ENCODE measurements at regions not wholly inside any gene's neighbourhood (a gene's known extent, or its start where the extent isn't known, plus 50 kb on each side); places are given as distances from the start of the nearest gene placed in this dataset.

GRCh38 chr2:40859617-40860016 is 407.7 kb upstream of the SLC8A1 start:
- no peak for DNase-seq (ENCODE audit: low read depth)
- TF ChIP-seq CTCF (IDR thresholded peaks at IDR 0.05; ENCODE audit: insufficient read depth, low read depth, low read length) = no peak

GRCh38 chr2:40867829-40868228 is 415.9 kb upstream of the SLC8A1 start:
- no peak for DNase-seq (ENCODE audit: low read depth)
- TF ChIP-seq CTCF (IDR thresholded peaks at IDR 0.05; ENCODE audit: insufficient read depth, low read depth, low read length) = no peak
- H3K4me3 ChIP-seq (ENCODE audit: low read depth, low read length) = no peak overlapping the region

More at GRCh38 chr2:40859617-40860016, 407.7 kb upstream of the SLC8A1 start:
- H3K4me3 ChIP-seq (ENCODE audit: low read depth, low read length) = no peak overlapping the region

GRCh38 chr2:40872580-40872979 is 420.7 kb upstream of the SLC8A1 start:
- DNase-seq (ENCODE audit: low read depth) = no peak
- no peak for TF ChIP-seq CTCF (IDR thresholded peaks at IDR 0.05; ENCODE audit: insufficient read depth, low read depth, low read length)
- no peak overlapping the region for H3K4me3 ChIP-seq (ENCODE audit: low read depth, low read length)

GRCh38 chr2:40874380-40874779 is 422.5 kb upstream of the SLC8A1 start:
- no peak overlapping the region for H3K4me3 ChIP-seq (ENCODE audit: low read depth, low read length)
- TF ChIP-seq CTCF (IDR thresholded peaks at IDR 0.05; ENCODE audit: insufficient read depth, low read depth, low read length) = no peak
- no peak for DNase-seq (ENCODE audit: low read depth)

GRCh38 chr2:40877734-40878288 is 425.9 kb upstream of the SLC8A1 start:
- H3K4me3 ChIP-seq (ENCODE audit: low read depth, low read length) = no peak overlapping the region
- no peak for DNase-seq (ENCODE audit: low read depth)
- TF ChIP-seq CTCF (IDR thresholded peaks at IDR 0.05; ENCODE audit: insufficient read depth, low read depth, low read length) = no peak

GRCh38 chr2:40879305-40879704 is 427.4 kb upstream of the SLC8A1 start:
- no peak for DNase-seq (ENCODE audit: low read depth)

More at GRCh38 chr2:40879305-40879704, 427.4 kb upstream of the SLC8A1 start:
- H3K4me3 ChIP-seq (ENCODE audit: low read depth, low read length) = no peak overlapping the region
- no peak for TF ChIP-seq CTCF (IDR thresholded peaks at IDR 0.05; ENCODE audit: insufficient read depth, low read depth, low read length)

Measured in fibroblast of villous mesenchyme (primary cell).